HK-2 (cell line): ENCODE measurements at regions not wholly inside any gene's neighbourhood (a gene's known extent, or its start where the extent isn't known, plus 50 kb on each side); places are given as distances from the start of the nearest gene placed in this dataset.
"Not testable (repeated sequence)": the region's sequence is repeated elsewhere in the genome, so short reads cannot be mapped to it uniquely, and the experiment has no call there.

ENCODE experiments used
- DNase-seq: peaks from one replicate; pipeline ENCODE4 v3.0.0-alpha.2; 2018; ENCODE audit not compliant: unreplicated experiment

GRCh38 chr14:51444353-51445000, 204.4 kb downstream of the TMX1 start:
- DNase-seq, result no peak

- no peak for DNase-seq
Observed at GRCh38 chr14:51445001-51445390, 204.9 kb downstream of the TMX1 start.

GRCh38 chr14:51446771-51447170, 204.9 kb upstream of the FRMD6 start:
- DNase-seq, result no peak

- no peak for DNase-seq
Observed at GRCh38 chr14:51447411-51447810, 204.3 kb upstream of the FRMD6 start.

GRCh38 chr14:51448831-51449670, 202.7 kb upstream of the FRMD6 start:
- no peak for DNase-seq

GRCh38 chr14:51449681-51450080, 202.0 kb upstream of the FRMD6 start:
- no peak for DNase-seq

GRCh38 chr14:51451561-51451960, 200.1 kb upstream of the FRMD6 start:
- DNase-seq, result no peak

GRCh38 chr14:51453869-51454268, 197.8 kb upstream of the FRMD6 start:
- no peak for DNase-seq

GRCh38 chr14:51454351-51454750, 197.4 kb upstream of the FRMD6 start:
- no peak for DNase-seq

- no peak for DNase-seq
Observed at GRCh38 chr14:51455041-51455835, 196.5 kb upstream of the FRMD6 start.

- DNase-seq, result no peak
Observed at GRCh38 chr14:51457843-51458562, 193.7 kb upstream of the FRMD6 start.

GRCh38 chr14:51458563-51458955, 193.2 kb upstream of the FRMD6 start:
- no peak for DNase-seq

- DNase-seq, result no peak
Observed at GRCh38 chr14:51460011-51460410, 191.7 kb upstream of the FRMD6 start.

GRCh38 chr14:51462182-51462581, 189.5 kb upstream of the FRMD6 start:
- DNase-seq, result no peak

- DNase-seq, result no peak
Observed at GRCh38 chr14:51462706-51463105, 189.0 kb upstream of the FRMD6 start.

GRCh38 chr14:51463461-51463860, 188.2 kb upstream of the FRMD6 start:
- DNase-seq, result no peak

GRCh38 chr14:51464411-51464810, 187.3 kb upstream of the FRMD6 start:
- no peak for DNase-seq

- no peak for DNase-seq
Observed at GRCh38 chr14:51465486-51465885, 186.2 kb upstream of the FRMD6 start.

- not testable (repeated sequence) for DNase-seq
Observed at GRCh38 chr14:51467392-51467791, 184.3 kb upstream of the FRMD6 start.

- DNase-seq, result no peak
Observed at GRCh38 chr14:51468523-51468922, 183.2 kb upstream of the FRMD6 start.

- peak; percentile 30 for DNase-seq
Observed at GRCh38 chr14:51472881-51473280, 178.8 kb upstream of the FRMD6 start.

- no peak for DNase-seq
Observed at GRCh38 chr14:51473351-51473750, 178.4 kb upstream of the FRMD6 start.
